GM23338 (cell line): ENCODE measurements at regions not wholly inside any gene's neighbourhood (a gene's known extent, or its start where the extent isn't known, plus 50 kb on each side); places are given as distances from the start of the nearest gene placed in this dataset.

Experiments
- EZH2 ChIP-seq: fragments of 200-600 bp; sonication (generic); IDR thresholded peaks from one replicate; pipeline ENCODE4 v1.8.0; 2017; ENCODE audit warnings: antibody characterized with exemption, mild to moderate bottlenecking, low read depth; ENCODE audit not compliant: unreplicated experiment
- EZH2phosphoT487 ChIP-seq: fragments of 200-600 bp; sonication (generic); IDR thresholded peaks from one replicate; pipeline ENCODE4 v1.8.1; 2018; ENCODE audit warnings: antibody characterized with exemption; ENCODE audit not compliant: unreplicated experiment
- JUNB ChIP-seq: IDR thresholded peaks from one replicate; pipeline ENCODE4 v1.6.1; 2016; ENCODE audit warnings: antibody characterized with exemption; ENCODE audit not compliant: unreplicated experiment
- POLR2AphosphoS5 ChIP-seq: IDR thresholded peaks from 2 replicates; pipeline ENCODE4 v1.6.1; 2016; ENCODE audit warnings: antibody characterized with exemption, low read depth
- STAT1 ChIP-seq: IDR thresholded peaks from one replicate; pipeline ENCODE4 v1.6.1; 2016; ENCODE audit warnings: antibody characterized with exemption; ENCODE audit not compliant: unreplicated experiment
- ZNF114 ChIP-seq: fragments of 250-450 bp; sonication (Bioruptor Pico); IDR thresholded peaks from 2 replicates; pipeline ENCODE4 v1.5.0; 2020; ENCODE audit warnings: mild to moderate bottlenecking, moderate library complexity
- TF ChIP-seq, protein P1 (sequence below), 2 experiments: fragments of 200-600 bp in 1 of 2; sonication (generic) in 1 of 2; conservative IDR thresholded peaks; 2 replicates each; pipeline versions ENCODE4 v1.5.1 to v1.6.1; 2016 to 2017; ENCODE audit warnings: antibody characterized with exemption in 2 of 2, low read depth in 2 of 2, mild to moderate bottlenecking in 2 of 2, moderate library complexity in 1 of 2
- TF ChIP-seq, protein P2 (sequence below): IDR thresholded peaks from one replicate; pipeline ENCODE4 v1.6.1; 2018; ENCODE audit warnings: antibody characterized with exemption; ENCODE audit not compliant: unreplicated experiment

DNA sequence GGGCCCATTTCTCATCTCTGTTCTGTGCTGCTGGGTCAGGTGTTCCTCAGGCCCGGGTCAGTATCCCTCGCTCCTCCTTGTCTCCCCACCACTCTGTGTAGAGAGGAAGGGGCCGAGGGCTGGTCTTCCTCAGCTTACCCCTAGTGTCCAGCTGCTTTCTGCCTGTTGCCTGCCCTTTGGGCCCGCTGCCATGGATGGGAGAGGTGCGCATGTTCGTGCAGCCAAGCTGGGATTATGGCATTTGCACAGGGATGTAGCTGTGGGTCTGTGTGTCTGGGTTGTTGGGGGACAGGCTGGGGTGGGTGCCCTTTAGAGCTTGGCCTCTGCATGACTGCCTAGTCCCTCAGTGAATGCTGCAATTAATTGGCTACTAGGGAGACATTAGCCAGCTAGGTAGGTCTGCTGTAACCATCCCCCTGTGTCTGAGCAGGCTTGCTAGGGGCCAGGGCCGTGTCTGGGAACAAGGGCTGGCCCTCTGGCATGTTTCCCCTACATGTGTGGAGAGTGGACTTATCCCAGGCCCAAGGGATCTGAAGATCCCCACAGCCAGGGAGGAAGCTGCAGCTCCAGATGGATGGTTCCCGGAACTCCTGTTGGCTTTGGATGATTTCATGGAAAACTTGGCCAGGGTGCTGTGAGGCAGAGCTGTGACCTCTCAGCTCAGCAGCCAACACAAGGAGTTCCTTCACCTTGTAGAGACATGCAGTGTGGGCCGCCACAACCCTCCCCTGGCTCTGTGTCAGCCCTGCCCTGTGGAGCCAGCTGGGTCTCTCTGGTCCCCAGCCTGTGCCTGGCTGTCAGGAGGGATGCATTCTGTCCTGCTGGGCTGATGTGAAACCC lies 161.9 kb downstream of the MACROH2A1 start:
- no peak for TF ChIP-seq POLR2AphosphoS5
- TF ChIP-seq, protein P1, sequence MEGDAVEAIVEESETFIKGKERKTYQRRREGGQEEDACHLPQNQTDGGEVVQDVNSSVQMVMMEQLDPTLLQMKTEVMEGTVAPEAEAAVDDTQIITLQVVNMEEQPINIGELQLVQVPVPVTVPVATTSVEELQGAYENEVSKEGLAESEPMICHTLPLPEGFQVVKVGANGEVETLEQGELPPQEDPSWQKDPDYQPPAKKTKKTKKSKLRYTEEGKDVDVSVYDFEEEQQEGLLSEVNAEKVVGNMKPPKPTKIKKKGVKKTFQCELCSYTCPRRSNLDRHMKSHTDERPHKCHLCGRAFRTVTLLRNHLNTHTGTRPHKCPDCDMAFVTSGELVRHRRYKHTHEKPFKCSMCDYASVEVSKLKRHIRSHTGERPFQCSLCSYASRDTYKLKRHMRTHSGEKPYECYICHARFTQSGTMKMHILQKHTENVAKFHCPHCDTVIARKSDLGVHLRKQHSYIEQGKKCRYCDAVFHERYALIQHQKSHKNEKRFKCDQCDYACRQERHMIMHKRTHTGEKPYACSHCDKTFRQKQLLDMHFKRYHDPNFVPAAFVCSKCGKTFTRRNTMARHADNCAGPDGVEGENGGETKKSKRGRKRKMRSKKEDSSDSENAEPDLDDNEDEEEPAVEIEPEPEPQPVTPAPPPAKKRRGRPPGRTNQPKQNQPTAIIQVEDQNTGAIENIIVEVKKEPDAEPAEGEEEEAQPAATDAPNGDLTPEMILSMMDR (conservative IDR thresholded peaks at IDR 0.05; ENCODE audit: low read depth in 2 of 2), result no peak
- no peak for TF ChIP-seq JUNB
- TF ChIP-seq EZH2, result no peak
- no peak for TF ChIP-seq EZH2phosphoT487
- TF ChIP-seq, protein P2, sequence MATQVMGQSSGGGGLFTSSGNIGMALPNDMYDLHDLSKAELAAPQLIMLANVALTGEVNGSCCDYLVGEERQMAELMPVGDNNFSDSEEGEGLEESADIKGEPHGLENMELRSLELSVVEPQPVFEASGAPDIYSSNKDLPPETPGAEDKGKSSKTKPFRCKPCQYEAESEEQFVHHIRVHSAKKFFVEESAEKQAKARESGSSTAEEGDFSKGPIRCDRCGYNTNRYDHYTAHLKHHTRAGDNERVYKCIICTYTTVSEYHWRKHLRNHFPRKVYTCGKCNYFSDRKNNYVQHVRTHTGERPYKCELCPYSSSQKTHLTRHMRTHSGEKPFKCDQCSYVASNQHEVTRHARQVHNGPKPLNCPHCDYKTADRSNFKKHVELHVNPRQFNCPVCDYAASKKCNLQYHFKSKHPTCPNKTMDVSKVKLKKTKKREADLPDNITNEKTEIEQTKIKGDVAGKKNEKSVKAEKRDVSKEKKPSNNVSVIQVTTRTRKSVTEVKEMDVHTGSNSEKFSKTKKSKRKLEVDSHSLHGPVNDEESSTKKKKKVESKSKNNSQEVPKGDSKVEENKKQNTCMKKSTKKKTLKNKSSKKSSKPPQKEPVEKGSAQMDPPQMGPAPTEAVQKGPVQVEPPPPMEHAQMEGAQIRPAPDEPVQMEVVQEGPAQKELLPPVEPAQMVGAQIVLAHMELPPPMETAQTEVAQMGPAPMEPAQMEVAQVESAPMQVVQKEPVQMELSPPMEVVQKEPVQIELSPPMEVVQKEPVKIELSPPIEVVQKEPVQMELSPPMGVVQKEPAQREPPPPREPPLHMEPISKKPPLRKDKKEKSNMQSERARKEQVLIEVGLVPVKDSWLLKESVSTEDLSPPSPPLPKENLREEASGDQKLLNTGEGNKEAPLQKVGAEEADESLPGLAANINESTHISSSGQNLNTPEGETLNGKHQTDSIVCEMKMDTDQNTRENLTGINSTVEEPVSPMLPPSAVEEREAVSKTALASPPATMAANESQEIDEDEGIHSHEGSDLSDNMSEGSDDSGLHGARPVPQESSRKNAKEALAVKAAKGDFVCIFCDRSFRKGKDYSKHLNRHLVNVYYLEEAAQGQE, result no peak
- TF ChIP-seq STAT1, result no peak
- no peak for TF ChIP-seq ZNF114
